IMR-90 (cell line): ENCODE measurements at regions not wholly inside any gene's neighbourhood (a gene's known extent, or its start where the extent isn't known, plus 50 kb on each side); places are given as distances from the start of the nearest gene placed in this dataset.

ENCODE experiments used
- ATAC-seq: fragments of 200-7000 bp; cut with Tn5 transposase; 2 replicates; pipeline ENCODE4 v1.9.1; 2020; ENCODE audit warnings: low read depth, mild to moderate bottlenecking, moderate library complexity
- BruUV-seq: library from RNA; stranded (reverse); fragments of 400-500 nt; replicated peaks from 2 replicates; lab custom pipeline; 2021; lab: Mats Ljungman, UMichigan
- CTCF ChIA-PET: fragments of 300-600 bp; formaldehyde crosslinking; extraction: SDS; loops from one replicate; lab custom pipeline; 2021; ENCODE audit warnings: antibody characterized with exemption; lab: Yijun Ruan, JAX
- POLR2A ChIA-PET: fragments of 300-600 bp; sonication (Branson Sonifier 250); formaldehyde crosslinking; loops from one replicate; lab custom pipeline; 2022; ENCODE audit warnings: antibody characterized with exemption; ENCODE audit not compliant: unreplicated experiment; lab: Charles Lee
- DNase-seq: peaks from one replicate; pipeline ENCODE4 v3.0.0; 2013
- H2AFZ ChIP-seq: replicated peaks from 2 replicates; pipeline ENCODE3; 2013; ENCODE audit warnings: low read length, mild to moderate bottlenecking; ENCODE audit not compliant: poor library complexity
- H2AK5ac ChIP-seq: 2 replicates; pipeline ENCODE4 v1.6.1; 2013; ENCODE audit warnings: low read depth, low read length, inconsistent platforms
- H2AK9ac ChIP-seq: replicated peaks from 2 replicates; pipeline ENCODE3; 2013; ENCODE audit warnings: mild to moderate bottlenecking, low read depth, low read length, moderate library complexity; ENCODE audit not compliant: poor library complexity
- H2BK120ac ChIP-seq: 2 replicates; pipeline ENCODE4 v1.6.1; 2013; ENCODE audit warnings: low read depth, low read length, inconsistent platforms
- H2BK15ac ChIP-seq: 3 replicates; pipeline ENCODE4 v1.6.1; 2013; ENCODE audit warnings: low read depth, low read length, inconsistent platforms
- H2BK20ac ChIP-seq: 2 replicates; pipeline ENCODE4 v1.6.1; 2013; ENCODE audit warnings: low read depth, mild to moderate bottlenecking, inconsistent platforms, low read length, moderate library complexity
- H2BK5ac ChIP-seq: 2 replicates; pipeline ENCODE4 v1.6.1; 2013; ENCODE audit warnings: mild to moderate bottlenecking, low read depth, low read length, inconsistent platforms; ENCODE audit not compliant: poor library complexity, severe bottlenecking
- H3K14ac ChIP-seq: replicated peaks from 2 replicates; pipeline ENCODE4 v1.6.1; 2013; ENCODE audit warnings: low read depth, low read length, inconsistent platforms
- H3K18ac ChIP-seq: 2 replicates; pipeline ENCODE4 v1.6.1; 2013; ENCODE audit warnings: low read depth, low read length, control low read depth
- H3K23ac ChIP-seq: 2 replicates; pipeline ENCODE4 v1.6.1; 2013; ENCODE audit warnings: low read depth, low read length, inconsistent platforms
- H3K27ac ChIP-seq: 2 replicates; pipeline ENCODE4 v1.5.1; 2013; ENCODE audit warnings: mild to moderate bottlenecking, control low read depth, low read length; ENCODE audit not compliant: insufficient read depth
- H3K27me3 ChIP-seq: 2 replicates; pipeline ENCODE4 v1.6.1; 2013; ENCODE audit warnings: low read length; ENCODE audit not compliant: control insufficient read depth, insufficient read depth
- H3K36me3 ChIP-seq: 2 replicates; pipeline ENCODE4 v1.6.1; 2013; ENCODE audit warnings: low read length, mixed read lengths; ENCODE audit not compliant: control insufficient read depth, insufficient read depth
- H3K4ac ChIP-seq: 2 replicates; pipeline ENCODE4 v1.6.1; 2013; ENCODE audit warnings: low read depth, low read length, inconsistent platforms
- H3K4me1 ChIP-seq: 2 replicates; pipeline ENCODE4 v1.6.1; 2013; ENCODE audit warnings: low read length, mixed read lengths; ENCODE audit not compliant: control insufficient read depth, insufficient read depth
- H3K4me2 ChIP-seq: 2 replicates; pipeline ENCODE4 v1.6.1; 2013; ENCODE audit warnings: low read depth, mild to moderate bottlenecking, control low read depth, low read length, moderate library complexity
- H3K4me3 ChIP-seq: 2 replicates; pipeline ENCODE4 v1.5.1; 2013; ENCODE audit warnings: low read depth, mild to moderate bottlenecking, control low read depth, low read length, moderate library complexity; ENCODE audit not compliant: insufficient read depth
- H3K56ac ChIP-seq: 2 replicates; pipeline ENCODE4 v1.6.1; 2013; ENCODE audit warnings: low read length, inconsistent platforms; ENCODE audit not compliant: insufficient read depth; ENCODE audit errors: extremely low read depth
- H3K79me1 ChIP-seq, 2 experiments: 2 replicates each; pipeline ENCODE4 v1.6.1; 2013; ENCODE audit warnings: low read length in 2 of 2, inconsistent platforms in 1 of 2, low read depth in 1 of 2
- H3K9ac ChIP-seq: 2 replicates; pipeline ENCODE4 v1.6.1; 2013; ENCODE audit warnings: low read depth, low read length, control low read depth
- H3K9me1 ChIP-seq: 2 replicates; pipeline ENCODE4 v1.6.1; 2013; ENCODE audit warnings: low read length, inconsistent platforms; ENCODE audit not compliant: insufficient read depth
- H3K9me3 ChIP-seq: 2 replicates; pipeline ENCODE4 v1.6.1; 2013; ENCODE audit warnings: low read length; ENCODE audit not compliant: control insufficient read depth, insufficient read depth
- H4K20me1 ChIP-seq: 2 replicates; pipeline ENCODE4 v1.6.1; 2013; ENCODE audit warnings: low read length, inconsistent platforms; ENCODE audit not compliant: insufficient read depth
- H4K5ac ChIP-seq: 2 replicates; pipeline ENCODE4 v1.6.1; 2013; ENCODE audit warnings: mild to moderate bottlenecking, low read depth, low read length, control low read depth
- H4K8ac ChIP-seq, 2 experiments: 2 replicates each; pipeline ENCODE4 v1.6.1; 2013; ENCODE audit warnings: low read depth in 2 of 2, low read length in 2 of 2, control low read depth in 1 of 2, inconsistent platforms in 1 of 2
- H4K91ac ChIP-seq: 2 replicates; pipeline ENCODE4 v1.6.1; 2013; ENCODE audit warnings: low read depth, low read length, inconsistent platforms; ENCODE audit not compliant: insufficient read depth
- BHLHE40 ChIP-seq: fragments of 150-350 bp; IDR thresholded peaks from 2 replicates; pipeline ENCODE4 v1.6.1; 2016; ENCODE audit warnings: mild to moderate bottlenecking, low read depth, low read length
- CEBPB ChIP-seq: IDR thresholded peaks from 2 replicates; pipeline ENCODE4 v1.6.1; 2012; ENCODE audit warnings: low read depth, low read length, improper control_type of control experiment
- CHD1 ChIP-seq: IDR thresholded peaks from 2 replicates; pipeline ENCODE4 v1.6.1; 2012; ENCODE audit warnings: low read depth, low read length, improper control_type of control experiment
- ELK1 ChIP-seq: fragments of 150-350 bp; IDR thresholded peaks from 2 replicates; pipeline ENCODE4 v1.6.1; 2016; ENCODE audit warnings: low read depth, mild to moderate bottlenecking, low read length, moderate library complexity, borderline replicate concordance
- FOS ChIP-seq: fragments of 150-350 bp; IDR thresholded peaks from 2 replicates; pipeline ENCODE4 v1.6.1; 2016; ENCODE audit warnings: low read depth, low read length
- MAFK ChIP-seq: IDR thresholded peaks from 2 replicates; pipeline ENCODE4 v1.6.1; 2012; ENCODE audit warnings: low read depth, low read length, improper control_type of control experiment
- MAZ ChIP-seq: IDR thresholded peaks from 2 replicates; pipeline ENCODE4 v1.6.1; 2012; ENCODE audit warnings: low read depth, mild to moderate bottlenecking, low read length, improper control_type of control experiment, moderate library complexity, borderline replicate concordance
- MXI1 ChIP-seq: IDR thresholded peaks from 2 replicates; pipeline ENCODE4 v1.6.1; 2012; ENCODE audit warnings: low read depth, mild to moderate bottlenecking, low read length, moderate library complexity, borderline replicate concordance
- NFE2L2 ChIP-seq: fragments of 150-350 bp; IDR thresholded peaks from 2 replicates; pipeline ENCODE4 v1.6.1; 2016; ENCODE audit warnings: low read depth, mild to moderate bottlenecking, low read length
- POLR2A ChIP-seq: IDR thresholded peaks from 2 replicates; pipeline ENCODE4 v1.6.1; 2012; ENCODE audit warnings: mild to moderate bottlenecking, low read depth, low read length
- RAD21 ChIP-seq: IDR thresholded peaks from 2 replicates; pipeline ENCODE4 v1.6.1; 2012; ENCODE audit warnings: low read length, improper control_type of control experiment
- RCOR1 ChIP-seq: IDR thresholded peaks from 2 replicates; pipeline ENCODE4 v1.6.1; 2012; ENCODE audit warnings: mild to moderate bottlenecking, low read length, improper control_type of control experiment; ENCODE audit not compliant: insufficient replicate concordance
- RFX5 ChIP-seq: IDR thresholded peaks from 2 replicates; pipeline ENCODE4 v1.8.0; 2012; ENCODE audit warnings: low read depth, mild to moderate bottlenecking, low read length, moderate library complexity
- SMC3 ChIP-seq: fragments of 150-350 bp; IDR thresholded peaks from 2 replicates; pipeline ENCODE4 v1.6.1; 2016; ENCODE audit warnings: low read depth, mild to moderate bottlenecking, antibody characterized with exemption, low read length, moderate library complexity
- USF2 ChIP-seq: fragments of 150-350 bp; IDR thresholded peaks from 2 replicates; pipeline ENCODE4 v1.6.1; 2017; ENCODE audit warnings: mild to moderate bottlenecking, antibody characterized with exemption, low read length, low read depth
- WGBS, 2 experiments: methylation state at CpG; one replicate each; pipeline versions ENCODE4 v1.1.5 to v1.1.7; 2013; ENCODE audit warnings: missing lambda C conversion rate in 2 of 2; ENCODE audit not compliant: insufficient read length in 1 of 2; ENCODE audit errors: extremely low coverage in 2 of 2; 5-methylcytosine and 5-hydroxymethylcytosine counted together
- dilution Hi-C: fragments of 300-500 bp; cut with HindIII; formaldehyde crosslinking; loops from one replicate; pipeline ENCODE4 v1.14.3; 2018; ENCODE audit warnings: low sequenced_read_pairs; ENCODE audit not compliant: unreplicated experiment
- in situ Hi-C: fragments of 300-500 bp; cut with MboI; formaldehyde crosslinking; loops from 3 replicates; pipeline ENCODE4 v1.14.3; 2019; ENCODE audit warnings: low sequenced_read_pairs, inconsistent platforms, mixed read lengths
- intact Hi-C: fragments of 100-400 bp; cut with micrococcal nuclease; formaldehyde crosslinking; loops from 2 replicates; pipeline ENCODE4 v1.10.0; 2022
- TF ChIP-seq, protein P1 (sequence below): conservative IDR thresholded peaks from 2 replicates; pipeline ENCODE4 v1.5.1; 2012; ENCODE audit warnings: mild to moderate bottlenecking, low read depth, low read length, improper control_type of control experiment

- 33% methylated on average over 1 of the region's 16 CpGs; no CpG with 5 or more reads in 1 of the 2 experiments for WGBS, 2 experiments
- Histone ChIP-seq H3K4ac (no peak overlapping the region), H2BK20ac (no peak overlapping the region), H3K4me1 (no peaks in the 10 kb centered on the region), H3K9ac (no peak overlapping the region), H3K14ac (no peak overlapping the region), H3K9me1 (no peaks in the 10 kb centered on the region), H4K5ac (no peak overlapping the region), H2BK120ac (no peak overlapping the region), H3K36me3 (no peaks in the 10 kb centered on the region), H3K9me3 (peaks cover 2% of the 10 kb centered on the region; the same call in 1 of the 2 replicates), H2AFZ (no peak overlapping the region), H2AK5ac (no peak overlapping the region), H3K18ac (no peak overlapping the region), H2BK15ac (no peak overlapping the region), H2AK9ac (no peak overlapping the region), H4K91ac (no peak overlapping the region), H3K56ac (no peak overlapping the region), H2BK5ac (no peak overlapping the region), H3K79me1 (no peaks in the 10 kb centered on the region), H3K4me3 (no peak overlapping the region), H3K27me3 (peaks cover 14% of the 10 kb centered on the region; the same call in 1 of the 2 replicates), H3K27ac (no peak overlapping the region), H3K4me2 (no peak overlapping the region), H4K8ac (no peak overlapping the region), H4K20me1 (no peaks in the 10 kb centered on the region), H3K23ac (no peak overlapping the region)
- no peak for TF ChIP-seq NFE2L2
- no peak for TF ChIP-seq POLR2A
- no peak for TF ChIP-seq USF2
- TF ChIP-seq RAD21 = no peak
- no peak for TF ChIP-seq MAFK
- no peak for TF ChIP-seq MXI1
- TF ChIP-seq RCOR1 = no peak
- no peak for TF ChIP-seq FOS
- no peak for TF ChIP-seq CEBPB
- no peak for TF ChIP-seq MAZ
- no peak for TF ChIP-seq RFX5
- TF ChIP-seq ELK1 = no peak
- no peak for TF ChIP-seq SMC3
- no peak for TF ChIP-seq CHD1
- TF ChIP-seq BHLHE40 = no peak
- TF ChIP-seq, protein P1, sequence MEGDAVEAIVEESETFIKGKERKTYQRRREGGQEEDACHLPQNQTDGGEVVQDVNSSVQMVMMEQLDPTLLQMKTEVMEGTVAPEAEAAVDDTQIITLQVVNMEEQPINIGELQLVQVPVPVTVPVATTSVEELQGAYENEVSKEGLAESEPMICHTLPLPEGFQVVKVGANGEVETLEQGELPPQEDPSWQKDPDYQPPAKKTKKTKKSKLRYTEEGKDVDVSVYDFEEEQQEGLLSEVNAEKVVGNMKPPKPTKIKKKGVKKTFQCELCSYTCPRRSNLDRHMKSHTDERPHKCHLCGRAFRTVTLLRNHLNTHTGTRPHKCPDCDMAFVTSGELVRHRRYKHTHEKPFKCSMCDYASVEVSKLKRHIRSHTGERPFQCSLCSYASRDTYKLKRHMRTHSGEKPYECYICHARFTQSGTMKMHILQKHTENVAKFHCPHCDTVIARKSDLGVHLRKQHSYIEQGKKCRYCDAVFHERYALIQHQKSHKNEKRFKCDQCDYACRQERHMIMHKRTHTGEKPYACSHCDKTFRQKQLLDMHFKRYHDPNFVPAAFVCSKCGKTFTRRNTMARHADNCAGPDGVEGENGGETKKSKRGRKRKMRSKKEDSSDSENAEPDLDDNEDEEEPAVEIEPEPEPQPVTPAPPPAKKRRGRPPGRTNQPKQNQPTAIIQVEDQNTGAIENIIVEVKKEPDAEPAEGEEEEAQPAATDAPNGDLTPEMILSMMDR = no peak
- BruUV-seq = no TSS peak
- dilution Hi-C loops = no loop called here
- no peak for ATAC-seq
- in situ Hi-C loops = no loop called here
- CTCF ChIA-PET = no interaction called here
- intact Hi-C loops = no loop called here
- DNase-seq = no peak
- POLR2A ChIA-PET = no interaction called here
These were observed 211.6 kb downstream of the ERCC6L2 start for GRCh38 chr9:96086936-96087571.
